HepG2 (cell line): ENCODE measurements at regions not wholly inside any gene's neighbourhood (a gene's known extent, or its start where the extent isn't known, plus 50 kb on each side); places are given as distances from the start of the nearest gene placed in this dataset.

Experiments used
- ELF1 ChIP-seq: sonication (generic); formaldehyde crosslinking; IDR thresholded peaks from 2 replicates; pipeline ENCODE4 v1.4.0; 2020; ENCODE audit warnings: missing genetic modification reagents
- EP300 ChIP-seq, 3 experiments: sonication (generic) in 1 of 3; formaldehyde crosslinking in 1 of 3; IDR thresholded peaks; 2 replicates each; pipeline versions ENCODE4 v1.5.1 to v1.6.1; 2011 to 2020; ENCODE audit warnings: low read depth in 2 of 3, low read length in 2 of 3, borderline replicate concordance in 1 of 3, improper control_type of control experiment in 1 of 3, mild to moderate bottlenecking in 1 of 3, missing genetic modification reagents in 1 of 3, moderate library complexity in 1 of 3
- HOXA9 ChIP-seq: sonication (generic); formaldehyde crosslinking; IDR thresholded peaks from 2 replicates; pipeline ENCODE4 v1.8.1; 2022; ENCODE audit warnings: missing genetic modification reagents, mild to moderate bottlenecking, moderate library complexity, borderline replicate concordance
- POLR2AphosphoS2 ChIP-seq: IDR thresholded peaks from 2 replicates; pipeline ENCODE4 v1.6.1; 2011; ENCODE audit warnings: low read depth, low read length, improper control_type of control experiment
- POLR2AphosphoS5 ChIP-seq: IDR thresholded peaks from 2 replicates; pipeline ENCODE4 v1.6.1; 2012; ENCODE audit warnings: low read depth, low read length
- ZNF256 ChIP-seq: sonication (generic); formaldehyde crosslinking; conservative IDR thresholded peaks from 2 replicates; pipeline ENCODE4 v1.4.0; 2020; ENCODE audit warnings: missing genetic modification reagents
- TF ChIP-seq, protein P1 (sequence below): sonication (generic); formaldehyde crosslinking; IDR thresholded peaks from 2 replicates; pipeline ENCODE4 v1.4.0; 2020; ENCODE audit warnings: missing genetic modification reagents, borderline replicate concordance

DNA sequence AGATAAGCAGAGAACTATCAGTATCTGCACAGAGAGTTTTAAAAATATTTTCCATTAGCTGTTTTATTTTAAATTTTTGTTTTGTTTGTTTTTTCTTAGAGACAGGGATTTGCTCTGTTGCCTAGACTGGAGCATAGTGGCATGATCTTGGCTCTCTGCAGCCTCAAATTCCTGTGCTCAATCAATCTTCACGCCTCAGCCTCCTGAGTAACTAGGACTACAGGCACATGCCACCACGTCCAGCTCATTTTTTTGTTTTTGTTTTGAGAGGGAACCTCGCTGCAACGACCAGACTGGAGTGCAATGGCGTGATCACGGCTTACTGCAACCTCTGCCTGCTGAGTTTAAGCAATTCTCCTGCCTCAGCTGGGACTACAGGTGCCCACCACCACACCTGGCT is 138.2 kb upstream of the LPAR1 start:
- TF ChIP-seq POLR2AphosphoS2 = no peak
- no peak for TF ChIP-seq ZNF256 (CRISPR knock-in tag)
- TF ChIP-seq POLR2AphosphoS5 = no peak
- TF ChIP-seq HOXA9 = no peak
- TF ChIP-seq, protein P1, sequence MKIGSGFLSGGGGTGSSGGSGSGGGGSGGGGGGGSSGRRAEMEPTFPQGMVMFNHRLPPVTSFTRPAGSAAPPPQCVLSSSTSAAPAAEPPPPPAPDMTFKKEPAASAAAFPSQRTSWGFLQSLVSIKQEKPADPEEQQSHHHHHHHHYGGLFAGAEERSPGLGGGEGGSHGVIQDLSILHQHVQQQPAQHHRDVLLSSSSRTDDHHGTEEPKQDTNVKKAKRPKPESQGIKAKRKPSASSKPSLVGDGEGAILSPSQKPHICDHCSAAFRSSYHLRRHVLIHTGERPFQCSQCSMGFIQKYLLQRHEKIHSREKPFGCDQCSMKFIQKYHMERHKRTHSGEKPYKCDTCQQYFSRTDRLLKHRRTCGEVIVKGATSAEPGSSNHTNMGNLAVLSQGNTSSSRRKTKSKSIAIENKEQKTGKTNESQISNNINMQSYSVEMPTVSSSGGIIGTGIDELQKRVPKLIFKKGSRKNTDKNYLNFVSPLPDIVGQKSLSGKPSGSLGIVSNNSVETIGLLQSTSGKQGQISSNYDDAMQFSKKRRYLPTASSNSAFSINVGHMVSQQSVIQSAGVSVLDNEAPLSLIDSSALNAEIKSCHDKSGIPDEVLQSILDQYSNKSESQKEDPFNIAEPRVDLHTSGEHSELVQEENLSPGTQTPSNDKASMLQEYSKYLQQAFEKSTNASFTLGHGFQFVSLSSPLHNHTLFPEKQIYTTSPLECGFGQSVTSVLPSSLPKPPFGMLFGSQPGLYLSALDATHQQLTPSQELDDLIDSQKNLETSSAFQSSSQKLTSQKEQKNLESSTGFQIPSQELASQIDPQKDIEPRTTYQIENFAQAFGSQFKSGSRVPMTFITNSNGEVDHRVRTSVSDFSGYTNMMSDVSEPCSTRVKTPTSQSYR = no peak
- TF ChIP-seq ELF1 (CRISPR knock-in tag) = no peak
- TF ChIP-seq EP300 (IDR thresholded peaks at IDR 0.05; ENCODE audit: low read depth in 2 of 2, low read length in 2 of 2) = no peak
- TF ChIP-seq EP300 (CRISPR knock-in tag; IDR thresholded peaks at IDR 0.05; ENCODE audit: borderline replicate concordance) = no peak
